Calu3 (cell line): ENCODE measurements at regions not wholly inside any gene's neighbourhood (a gene's known extent, or its start where the extent isn't known, plus 50 kb on each side); places are given as distances from the start of the nearest gene placed in this dataset.

Source experiments
- BruUV-seq: library from RNA; stranded (reverse); fragments of 400-500 nt; replicated peaks from 2 replicates; lab custom pipeline; 2021; lab: Mats Ljungman, UMichigan
- CTCF ChIA-PET: fragments of 300-600 bp; sonication (Branson Sonifier 250); formaldehyde crosslinking; loops from one replicate; lab custom pipeline; 2022; ENCODE audit warnings: antibody characterized with exemption; lab: Charles Lee
- DNase-seq: peaks from one replicate; pipeline ENCODE4 v3.0.0; 2022
- H3K27ac Mint-ChIP-seq: one replicate; pipeline ENCODE4 v1.8.0; 2022; ENCODE audit warnings: mixed read lengths; ENCODE audit not compliant: unreplicated experiment
- H3K27me3 Mint-ChIP-seq: one replicate; pipeline ENCODE4 v1.8.0; 2022; ENCODE audit warnings: mixed read lengths; ENCODE audit not compliant: unreplicated experiment
- H3K36me3 Mint-ChIP-seq: one replicate; pipeline ENCODE4 v1.8.0; 2022; ENCODE audit warnings: mild to moderate bottlenecking, moderate library complexity, mixed read lengths; ENCODE audit not compliant: insufficient read depth, unreplicated experiment
- H3K4me1 Mint-ChIP-seq: one replicate; pipeline ENCODE4 v1.8.0; 2022; ENCODE audit warnings: mild to moderate bottlenecking, low read depth, mixed read lengths; ENCODE audit not compliant: unreplicated experiment
- H3K4me3 Mint-ChIP-seq: one replicate; pipeline ENCODE4 v1.8.0; 2022; ENCODE audit warnings: mild to moderate bottlenecking, low read depth, moderate library complexity, mixed read lengths; ENCODE audit not compliant: unreplicated experiment
- H3K9me3 Mint-ChIP-seq: one replicate; pipeline ENCODE4 v1.8.0; 2022; ENCODE audit warnings: low read depth, mixed read lengths; ENCODE audit not compliant: unreplicated experiment
- intact Hi-C: fragments of 100-400 bp; cut with micrococcal nuclease; formaldehyde crosslinking; loops from one replicate; pipeline ENCODE4 v1.10.0; 2022; ENCODE audit not compliant: unreplicated experiment
- TF ChIP-seq, protein P1 (sequence below): fragments of 200-600 bp; IDR thresholded peaks from one replicate; pipeline ENCODE4 v1.8.0; 2022; ENCODE audit warnings: antibody characterized with exemption; ENCODE audit not compliant: unreplicated experiment

DNA sequence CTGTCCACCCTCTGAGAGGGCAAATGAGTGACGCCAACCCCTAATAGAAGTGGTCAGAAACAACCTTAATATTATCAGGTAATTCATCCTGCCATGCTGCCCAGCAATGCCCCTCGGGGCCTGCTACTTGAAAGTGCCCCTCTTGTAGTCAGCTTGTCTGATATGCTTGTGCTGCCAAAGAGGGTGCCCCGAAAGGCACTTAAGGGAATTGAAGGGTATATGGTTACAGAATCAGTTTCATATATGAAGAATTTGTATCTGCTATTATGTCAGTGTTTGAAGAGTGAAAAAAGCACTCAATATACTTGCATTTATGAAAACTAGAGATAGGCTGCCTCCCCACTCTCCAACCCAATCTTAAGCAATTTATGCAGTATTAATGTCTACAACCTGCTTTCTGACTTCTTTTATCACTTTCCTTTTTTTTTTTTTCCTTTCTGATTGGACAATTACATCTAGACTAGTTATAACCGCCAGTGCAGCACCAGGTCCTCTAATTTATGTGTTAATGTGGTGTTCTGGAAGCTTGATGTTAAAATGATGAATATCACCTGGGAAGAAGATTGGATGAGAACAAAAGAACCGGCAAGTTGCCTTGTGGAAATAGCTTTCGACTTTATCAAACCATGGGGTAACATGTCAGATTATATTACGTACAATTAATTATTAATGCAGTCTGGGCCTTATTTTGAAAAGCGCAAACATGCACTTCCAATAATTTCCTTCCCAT lies 646.9 kb upstream of the ACVR2A start:
- DNase-seq, result no peak
- CTCF ChIA-PET, result no interaction called here
- Mint-ChIP-seq H3K27ac (no peak overlapping the region), H3K4me1 (peaks cover 9% of the 10 kb centered on the region), H3K9me3 (peaks cover 4% of the 10 kb centered on the region), H3K4me3 (no peak overlapping the region), H3K36me3 (no peaks in the 10 kb centered on the region), H3K27me3 (no peaks in the 10 kb centered on the region)
- intact Hi-C loops, result no loop called here
- BruUV-seq, result no TSS peak
- TF ChIP-seq, protein P1, sequence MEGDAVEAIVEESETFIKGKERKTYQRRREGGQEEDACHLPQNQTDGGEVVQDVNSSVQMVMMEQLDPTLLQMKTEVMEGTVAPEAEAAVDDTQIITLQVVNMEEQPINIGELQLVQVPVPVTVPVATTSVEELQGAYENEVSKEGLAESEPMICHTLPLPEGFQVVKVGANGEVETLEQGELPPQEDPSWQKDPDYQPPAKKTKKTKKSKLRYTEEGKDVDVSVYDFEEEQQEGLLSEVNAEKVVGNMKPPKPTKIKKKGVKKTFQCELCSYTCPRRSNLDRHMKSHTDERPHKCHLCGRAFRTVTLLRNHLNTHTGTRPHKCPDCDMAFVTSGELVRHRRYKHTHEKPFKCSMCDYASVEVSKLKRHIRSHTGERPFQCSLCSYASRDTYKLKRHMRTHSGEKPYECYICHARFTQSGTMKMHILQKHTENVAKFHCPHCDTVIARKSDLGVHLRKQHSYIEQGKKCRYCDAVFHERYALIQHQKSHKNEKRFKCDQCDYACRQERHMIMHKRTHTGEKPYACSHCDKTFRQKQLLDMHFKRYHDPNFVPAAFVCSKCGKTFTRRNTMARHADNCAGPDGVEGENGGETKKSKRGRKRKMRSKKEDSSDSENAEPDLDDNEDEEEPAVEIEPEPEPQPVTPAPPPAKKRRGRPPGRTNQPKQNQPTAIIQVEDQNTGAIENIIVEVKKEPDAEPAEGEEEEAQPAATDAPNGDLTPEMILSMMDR, result no peak

DNA sequence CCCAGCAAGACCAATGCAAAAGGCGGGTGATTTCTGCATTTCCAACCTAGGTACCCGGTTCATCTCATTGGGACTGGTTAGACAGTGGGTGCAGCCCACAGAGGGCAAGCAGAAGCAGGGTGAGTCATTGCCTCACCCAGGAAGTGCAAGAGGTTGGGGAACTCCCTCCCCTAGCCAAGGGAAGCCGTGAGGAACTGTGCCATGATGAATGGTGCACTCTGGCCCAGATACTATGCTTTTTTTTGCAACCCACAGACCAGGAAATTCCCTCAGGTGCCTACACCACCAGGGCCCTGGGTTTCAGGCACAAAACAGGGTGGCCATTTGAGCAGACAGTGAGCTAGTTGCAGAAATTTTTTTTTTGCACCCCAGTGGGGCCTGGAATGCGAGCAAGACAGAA lies 662.6 kb upstream of the ACVR2A start:
- H3K4me3 Mint-ChIP-seq, result peak overlapping the region; percentile 43
- H3K4me1 Mint-ChIP-seq, result peaks cover 35% of the 10 kb centered on the region
- TF ChIP-seq, protein P1, result no peak
- peak; percentile 84 for DNase-seq
- peaks cover 7% of the 10 kb centered on the region for H3K36me3 Mint-ChIP-seq
- peak overlapping the region; percentile 95 for H3K27ac Mint-ChIP-seq
- BruUV-seq, result no TSS peak
- intact Hi-C loops, result no loop called here
- H3K9me3 Mint-ChIP-seq, result peaks cover 26% of the 10 kb centered on the region
- no peaks in the 10 kb centered on the region for H3K27me3 Mint-ChIP-seq
- CTCF ChIA-PET, result interaction anchor here (0.7 to 0.8 kb wide), 2 partner anchors 9 to 743 kb away, joined by 3 to 4 read pairs; no protein-coding TSS in a partner anchor

DNA sequence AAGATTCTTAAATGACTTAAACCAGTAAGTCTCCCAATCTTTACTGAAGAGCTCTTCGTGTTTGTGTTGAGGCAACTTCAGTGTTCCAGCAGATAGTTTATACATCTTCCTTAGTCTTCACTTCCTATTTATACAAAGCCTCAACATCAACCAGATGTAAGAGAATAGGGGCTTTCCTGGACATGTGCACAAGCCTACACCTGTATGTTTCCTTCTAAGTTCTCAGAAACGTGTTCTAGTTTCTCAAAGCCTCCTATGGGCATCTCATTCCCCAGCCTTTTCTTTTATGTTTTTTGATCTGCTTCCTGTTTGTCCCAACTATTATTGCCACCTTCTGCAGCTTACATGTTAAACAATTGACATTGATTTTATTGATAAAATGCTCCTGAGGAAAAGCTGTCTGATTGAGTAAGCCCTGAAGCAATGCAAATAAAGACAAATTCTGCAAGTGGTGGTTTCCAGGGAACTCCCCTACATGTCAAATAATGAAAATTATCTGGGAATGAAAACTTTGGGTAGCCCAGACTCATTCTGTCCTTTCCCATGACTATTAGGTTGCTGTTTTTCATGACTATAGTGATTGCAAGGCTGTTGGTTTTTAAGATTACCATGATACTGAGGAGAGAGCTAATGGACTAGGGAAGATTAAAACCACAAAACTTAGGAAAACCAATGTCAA lies 663.3 kb upstream of the ACVR2A start:
- Mint-ChIP-seq H3K9me3 (peaks cover 26% of the 10 kb centered on the region), H3K36me3 (peaks cover 7% of the 10 kb centered on the region), H3K27ac (peak overlapping the region; percentile 95), H3K4me3 (peak overlapping the region; percentile 43), H3K4me1 (peaks cover 40% of the 10 kb centered on the region), H3K27me3 (no peaks in the 10 kb centered on the region)
- BruUV-seq, result no TSS peak
- CTCF ChIA-PET, result no interaction called here
- DNase-seq, result no peak
- intact Hi-C loops, result no loop called here
- TF ChIP-seq, protein P1, result no peak

DNA sequence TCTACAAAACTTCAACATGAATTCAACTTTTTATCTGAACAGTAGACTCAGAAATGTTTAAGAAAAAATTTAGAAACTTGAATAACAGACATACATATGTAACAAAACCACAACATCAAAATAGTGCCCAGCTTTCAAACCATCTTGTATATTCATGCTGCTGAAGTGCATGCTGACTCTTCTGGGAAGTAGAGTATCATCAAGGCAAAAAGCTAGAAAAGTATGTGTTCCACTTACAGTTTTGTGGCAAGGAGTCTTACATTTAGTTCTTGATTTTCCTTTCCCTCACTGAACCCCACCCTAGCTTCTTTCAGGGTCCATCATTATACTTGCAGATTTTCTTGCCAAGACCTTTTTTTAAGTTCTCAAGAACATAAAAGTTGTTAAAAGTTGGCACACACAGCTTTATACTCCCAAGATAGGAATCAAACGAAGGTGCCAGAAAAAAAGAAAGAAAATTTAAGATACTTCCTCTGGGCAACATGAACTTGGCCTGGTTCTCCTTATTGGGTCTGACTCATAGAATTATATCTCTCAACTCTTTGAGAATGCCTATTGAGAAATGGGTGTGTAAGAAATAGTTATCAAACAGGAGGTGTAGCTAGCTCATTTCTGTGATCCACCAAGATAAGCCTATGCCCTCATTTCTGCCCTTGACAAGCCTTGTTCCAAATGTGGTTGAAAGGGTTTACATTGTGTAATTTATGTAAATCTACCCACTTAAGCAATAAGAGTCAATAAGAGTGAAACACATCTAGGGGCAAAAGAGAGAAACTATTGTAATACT lies 667.6 kb upstream of the ACVR2A start:
- TF ChIP-seq, protein P1, result no peak
- peaks cover 10% of the 10 kb centered on the region for H3K9me3 Mint-ChIP-seq
- BruUV-seq, result no TSS peak
- no peaks in the 10 kb centered on the region for H3K27me3 Mint-ChIP-seq
- peak overlapping the region; percentile 43 for H3K27ac Mint-ChIP-seq
- H3K4me3 Mint-ChIP-seq, result no peak overlapping the region
- CTCF ChIA-PET, result interaction anchor here (0.8 to 1.1 kb wide), 2 partner anchors 132 to 250 kb away, joined by 3 read pairs; no protein-coding TSS in a partner anchor
- H3K4me1 Mint-ChIP-seq, result peaks cover 43% of the 10 kb centered on the region
- peaks cover 8% of the 10 kb centered on the region for H3K36me3 Mint-ChIP-seq
- intact Hi-C loops, result loop anchor here (5.0 kb wide), 1 partner anchor 735 kb away; no protein-coding TSS in a partner anchor
- no peak for DNase-seq
